ENCODE measurements at regions not wholly inside any gene's neighbourhood (a gene's known extent, or its start where the extent isn't known, plus 50 kb on each side); places are given as distances from the start of the nearest gene placed in this dataset.
"Not testable (repeated sequence)": the region's sequence is repeated elsewhere in the genome, so short reads cannot be mapped to it uniquely, and the experiment has no call there.

GRCh38 chr10:121308020-121308419, 290.2 kb downstream of the FGFR2 start:
- DNase-seq, result no peak

GRCh38 chr10:121309164-121309563, 289.1 kb downstream of the FGFR2 start:
- no peak for DNase-seq

GRCh38 chr10:121310151-121310711, 288.0 kb downstream of the FGFR2 start:
- DNase-seq, result peak; percentile 40

- no peak for DNase-seq
Observed at GRCh38 chr10:121311812-121312443, 286.3 kb downstream of the FGFR2 start.

GRCh38 chr10:121312587-121312986, 285.7 kb downstream of the FGFR2 start:
- DNase-seq, result no peak

- no peak for DNase-seq
Observed at GRCh38 chr10:121313119-121313875, 284.9 kb downstream of the FGFR2 start.

- DNase-seq, result no peak
Observed at GRCh38 chr10:121316432-121316831, 281.8 kb downstream of the FGFR2 start.

- DNase-seq, result no peak
Observed at GRCh38 chr10:121317374-121317773, 280.9 kb downstream of the FGFR2 start.

GRCh38 chr10:121322046-121322445, 276.2 kb downstream of the FGFR2 start:
- DNase-seq, result no peak

GRCh38 chr10:121322776-121323175, 275.5 kb downstream of the FGFR2 start:
- no peak for DNase-seq

GRCh38 chr10:121323443-121323842, 274.8 kb downstream of the FGFR2 start:
- DNase-seq, result no peak

- DNase-seq, result no peak
Observed at GRCh38 chr10:121324678-121325213, 273.5 kb downstream of the FGFR2 start.

GRCh38 chr10:121325490-121326231, 272.6 kb downstream of the FGFR2 start:
- no peak for DNase-seq

- DNase-seq, result no peak
Observed at GRCh38 chr10:121326905-121327304, 271.3 kb downstream of the FGFR2 start.

GRCh38 chr10:121327727-121328126, 270.5 kb downstream of the FGFR2 start:
- DNase-seq, result no peak

GRCh38 chr10:121329631-121330030, 268.6 kb downstream of the FGFR2 start:
- not testable (repeated sequence) for DNase-seq

- DNase-seq, result peak; percentile 44
Observed at GRCh38 chr10:121330563-121330962, 267.7 kb downstream of the FGFR2 start.

GRCh38 chr10:121332353-121332752, 265.9 kb downstream of the FGFR2 start:
- no peak for DNase-seq

GRCh38 chr10:121332829-121333765, 265.1 kb downstream of the FGFR2 start:
- DNase-seq, result no peak

GRCh38 chr10:121335386-121335925, 262.8 kb downstream of the FGFR2 start:
- no peak for DNase-seq

GRCh38 chr10:121337427-121337826, 260.8 kb downstream of the FGFR2 start:
- no peak for DNase-seq
